ENCODE measurements at regions not wholly inside any gene's neighbourhood (a gene's known extent, or its start where the extent isn't known, plus 50 kb on each side); places are given as distances from the start of the nearest gene placed in this dataset.

DNA sequence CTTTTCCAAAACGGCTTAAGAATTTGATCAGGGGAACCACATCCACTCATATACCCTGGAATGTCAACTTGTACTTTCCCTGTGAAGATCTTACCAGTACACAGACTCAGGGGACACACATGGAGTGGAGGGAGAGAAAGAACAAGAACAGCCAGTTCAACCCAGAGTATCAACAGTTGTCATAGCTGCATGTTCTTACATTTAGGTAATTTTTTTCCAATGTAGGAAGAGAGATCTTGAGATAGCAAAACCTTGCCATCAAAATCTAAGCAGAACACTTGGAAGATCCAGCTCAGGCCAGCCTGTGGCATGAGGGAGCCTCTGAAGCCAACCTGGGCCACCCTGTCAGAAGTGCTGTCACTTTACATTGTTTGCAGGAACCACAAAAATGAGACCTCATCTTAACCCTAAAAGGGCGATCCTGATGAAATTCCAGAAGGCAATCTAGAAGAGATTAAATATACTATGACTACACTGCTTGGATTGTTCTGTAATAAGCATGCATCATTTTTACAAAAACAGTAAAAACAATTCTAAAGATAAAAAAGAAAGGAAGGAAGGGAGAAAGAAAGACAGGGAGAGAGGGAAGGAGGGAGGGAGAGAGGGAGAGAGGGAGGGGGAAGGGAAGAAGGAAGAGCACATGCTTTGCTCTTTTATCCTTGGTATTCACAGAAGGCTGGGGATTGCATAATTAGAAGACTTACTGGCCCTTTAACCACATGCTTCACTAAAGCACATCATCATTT is 124.7 kb upstream of the TCF21 start:
- TF ChIP-seq CTCF (conservative IDR thresholded peaks at IDR 0.05 in 1 of 2, IDR thresholded peaks at IDR 0.05 in 1 of 2; ENCODE audit: low read depth in 1 of 2, low read length in 2 of 2) (no peak), EZH2 (IDR thresholded peaks at IDR 0.05; ENCODE audit: low read length, missing control alignments) (no peak)

Data from fibroblast of lung (primary cell).